ENCODE measurements at regions not wholly inside any gene's neighbourhood (a gene's known extent, or its start where the extent isn't known, plus 50 kb on each side); places are given as distances from the start of the nearest gene placed in this dataset.

GRCh38 chr5:120082316-120083068, 381.6 kb upstream of the PRR16 start:
- Mint-ChIP-seq H3K36me3 (ENCODE audit: low read depth) (no peaks in the 10 kb centered on the region), H3K4me1 (ENCODE audit: low read depth) (no peaks in the 10 kb centered on the region), H3K9me3 (no peaks in the 10 kb centered on the region), H3K27ac (no peak overlapping the region), H3K4me3 (no peak overlapping the region), H3K27me3 (ENCODE audit: low read depth) (no peaks in the 10 kb centered on the region)
- DNase-seq (ENCODE audit: low spot score) = no peak

- Mint-ChIP-seq H3K4me3 (no peak overlapping the region), H3K27ac (no peak overlapping the region), H3K4me1 (ENCODE audit: low read depth) (peaks cover 11% of the 10 kb centered on the region), H3K27me3 (ENCODE audit: low read depth) (no peaks in the 10 kb centered on the region), H3K36me3 (ENCODE audit: low read depth) (no peaks in the 10 kb centered on the region), H3K9me3 (no peaks in the 10 kb centered on the region)
- no peak for DNase-seq (ENCODE audit: low spot score)
Observed at GRCh38 chr5:120083851-120084542, 380.1 kb upstream of the PRR16 start.

GRCh38 chr5:120084543-120084870, 379.6 kb upstream of the PRR16 start:
- H3K27ac Mint-ChIP-seq = no peak overlapping the region
- peaks cover 11% of the 10 kb centered on the region for H3K4me1 Mint-ChIP-seq (ENCODE audit: low read depth)
- H3K4me3 Mint-ChIP-seq = no peak overlapping the region

GRCh38 chr5:120086081-120086480, 378.0 kb upstream of the PRR16 start:
- peaks cover 5% of the 10 kb centered on the region for H3K27me3 Mint-ChIP-seq (ENCODE audit: low read depth)
- H3K9me3 Mint-ChIP-seq = no peaks in the 10 kb centered on the region
- DNase-seq (ENCODE audit: low spot score) = no peak
- H3K4me1 Mint-ChIP-seq (ENCODE audit: low read depth) = peaks cover 11% of the 10 kb centered on the region
- no peak overlapping the region for H3K4me3 Mint-ChIP-seq
- no peaks in the 10 kb centered on the region for H3K36me3 Mint-ChIP-seq (ENCODE audit: low read depth)
- no peak overlapping the region for H3K27ac Mint-ChIP-seq

More at GRCh38 chr5:120084543-120084870, 379.6 kb upstream of the PRR16 start:
- H3K27me3 Mint-ChIP-seq (ENCODE audit: low read depth) = no peaks in the 10 kb centered on the region
- H3K36me3 Mint-ChIP-seq (ENCODE audit: low read depth) = no peaks in the 10 kb centered on the region
- no peak for DNase-seq (ENCODE audit: low spot score)
- no peaks in the 10 kb centered on the region for H3K9me3 Mint-ChIP-seq

GRCh38 chr5:120088412-120088811, 375.7 kb upstream of the PRR16 start:
- peak overlapping the region; percentile 35 for H3K4me3 Mint-ChIP-seq
- no peaks in the 10 kb centered on the region for H3K9me3 Mint-ChIP-seq

GRCh38 chr5:120088836-120089235, 375.3 kb upstream of the PRR16 start:
- no peaks in the 10 kb centered on the region for H3K9me3 Mint-ChIP-seq
- peak overlapping the region; percentile 14 for H3K27ac Mint-ChIP-seq
- no peaks in the 10 kb centered on the region for H3K36me3 Mint-ChIP-seq (ENCODE audit: low read depth)
- H3K4me1 Mint-ChIP-seq (ENCODE audit: low read depth) = peaks cover 11% of the 10 kb centered on the region
- peak overlapping the region; percentile 35 for H3K4me3 Mint-ChIP-seq
- no peak for DNase-seq (ENCODE audit: low spot score)
- peaks cover 5% of the 10 kb centered on the region for H3K27me3 Mint-ChIP-seq (ENCODE audit: low read depth)

More at GRCh38 chr5:120088412-120088811, 375.7 kb upstream of the PRR16 start:
- peak overlapping the region; percentile 13 for H3K27ac Mint-ChIP-seq
- H3K4me1 Mint-ChIP-seq (ENCODE audit: low read depth) = peaks cover 11% of the 10 kb centered on the region
- H3K36me3 Mint-ChIP-seq (ENCODE audit: low read depth) = no peaks in the 10 kb centered on the region
- H3K27me3 Mint-ChIP-seq (ENCODE audit: low read depth) = peaks cover 5% of the 10 kb centered on the region
- DNase-seq (ENCODE audit: low spot score) = no peak

GRCh38 chr5:120091376-120091948, 372.6 kb upstream of the PRR16 start:
- Mint-ChIP-seq H3K27ac (no peak overlapping the region), H3K9me3 (no peaks in the 10 kb centered on the region), H3K4me1 (ENCODE audit: low read depth) (peaks cover 13% of the 10 kb centered on the region), H3K27me3 (ENCODE audit: low read depth) (peaks cover 5% of the 10 kb centered on the region), H3K36me3 (ENCODE audit: low read depth) (no peaks in the 10 kb centered on the region), H3K4me3 (no peak overlapping the region)
- DNase-seq (ENCODE audit: low spot score) = no peak

GRCh38 chr5:120092649-120093048, 371.5 kb upstream of the PRR16 start:
- peaks cover 5% of the 10 kb centered on the region for H3K27me3 Mint-ChIP-seq (ENCODE audit: low read depth)
- no peaks in the 10 kb centered on the region for H3K36me3 Mint-ChIP-seq (ENCODE audit: low read depth)
- no peak overlapping the region for H3K27ac Mint-ChIP-seq
- H3K9me3 Mint-ChIP-seq = no peaks in the 10 kb centered on the region
- DNase-seq (ENCODE audit: low spot score) = no peak
- H3K4me1 Mint-ChIP-seq (ENCODE audit: low read depth) = peaks cover 14% of the 10 kb centered on the region
- H3K4me3 Mint-ChIP-seq = no peak overlapping the region

- no peak overlapping the region for H3K27ac Mint-ChIP-seq
- peaks cover 5% of the 10 kb centered on the region for H3K27me3 Mint-ChIP-seq (ENCODE audit: low read depth)
- H3K36me3 Mint-ChIP-seq (ENCODE audit: low read depth) = no peaks in the 10 kb centered on the region
- no peak for DNase-seq (ENCODE audit: low spot score)
- no peak overlapping the region for H3K4me3 Mint-ChIP-seq
- H3K9me3 Mint-ChIP-seq = no peaks in the 10 kb centered on the region
- peaks cover 11% of the 10 kb centered on the region for H3K4me1 Mint-ChIP-seq (ENCODE audit: low read depth)
Observed at GRCh38 chr5:120093178-120093577, 370.9 kb upstream of the PRR16 start.

- H3K27me3 Mint-ChIP-seq (ENCODE audit: low read depth) = peaks cover 5% of the 10 kb centered on the region
- no peak overlapping the region for H3K27ac Mint-ChIP-seq
Observed at GRCh38 chr5:120096413-120096812, 367.7 kb upstream of the PRR16 start.

GRCh38 chr5:120098426-120098825, 365.7 kb upstream of the PRR16 start:
- DNase-seq (ENCODE audit: low spot score) = no peak
- Mint-ChIP-seq H3K4me1 (ENCODE audit: low read depth) (peaks cover 5% of the 10 kb centered on the region), H3K4me3 (no peak overlapping the region), H3K9me3 (no peaks in the 10 kb centered on the region), H3K36me3 (ENCODE audit: low read depth) (no peaks in the 10 kb centered on the region), H3K27ac (no peak overlapping the region), H3K27me3 (ENCODE audit: low read depth) (peaks cover 5% of the 10 kb centered on the region)

More at GRCh38 chr5:120096413-120096812, 367.7 kb upstream of the PRR16 start:
- no peak overlapping the region for H3K4me3 Mint-ChIP-seq
- no peak for DNase-seq (ENCODE audit: low spot score)
- no peaks in the 10 kb centered on the region for H3K9me3 Mint-ChIP-seq
- H3K4me1 Mint-ChIP-seq (ENCODE audit: low read depth) = peaks cover 2% of the 10 kb centered on the region
- no peaks in the 10 kb centered on the region for H3K36me3 Mint-ChIP-seq (ENCODE audit: low read depth)

GRCh38 chr5:120098902-120099535, 365.1 kb upstream of the PRR16 start:
- Mint-ChIP-seq H3K27ac (no peak overlapping the region), H3K27me3 (ENCODE audit: low read depth) (peaks cover 5% of the 10 kb centered on the region), H3K9me3 (no peaks in the 10 kb centered on the region), H3K36me3 (ENCODE audit: low read depth) (no peaks in the 10 kb centered on the region), H3K4me3 (no peak overlapping the region), H3K4me1 (ENCODE audit: low read depth) (peaks cover 7% of the 10 kb centered on the region)
- no peak for DNase-seq (ENCODE audit: low spot score)

- no peak for DNase-seq (ENCODE audit: low spot score)
- Mint-ChIP-seq H3K4me1 (ENCODE audit: low read depth) (peaks cover 5% of the 10 kb centered on the region), H3K27ac (no peak overlapping the region), H3K36me3 (ENCODE audit: low read depth) (no peaks in the 10 kb centered on the region), H3K9me3 (no peaks in the 10 kb centered on the region), H3K4me3 (no peak overlapping the region), H3K27me3 (ENCODE audit: low read depth) (peaks cover 5% of the 10 kb centered on the region)
Observed at GRCh38 chr5:120101771-120102170, 362.3 kb upstream of the PRR16 start.

- Mint-ChIP-seq H3K9me3 (no peaks in the 10 kb centered on the region), H3K27ac (no peak overlapping the region), H3K27me3 (ENCODE audit: low read depth) (peaks cover 2% of the 10 kb centered on the region), H3K4me3 (no peak overlapping the region), H3K36me3 (ENCODE audit: low read depth) (no peaks in the 10 kb centered on the region), H3K4me1 (ENCODE audit: low read depth) (peaks cover 5% of the 10 kb centered on the region)
- no peak for DNase-seq (ENCODE audit: low spot score)
Observed at GRCh38 chr5:120103495-120103894, 360.6 kb upstream of the PRR16 start.
